GM23338 (cell line): ENCODE measurements at regions not wholly inside any gene's neighbourhood (a gene's known extent, or its start where the extent isn't known, plus 50 kb on each side); places are given as distances from the start of the nearest gene placed in this dataset.

Experiments used
- ATAC-seq: fragments of 200-7000 bp; cut with Tn5 transposase; 3 replicates; pipeline ENCODE4 v1.9.1; 2020
- DNase-seq: peaks from one replicate; pipeline ENCODE4 v3.0.0-alpha.2; 2015; ENCODE audit warnings: low spot score
- H2AFZ ChIP-seq: fragments of 200-600 bp; sonication (generic); 2 replicates; pipeline ENCODE4 v1.8.0; 2016; ENCODE audit warnings: antibody characterized with exemption, mild to moderate bottlenecking, moderate library complexity
- H3F3A ChIP-seq: fragments of 200-600 bp; sonication (generic); replicated peaks from 2 replicates; pipeline ENCODE4 v1.8.0; 2017; ENCODE audit warnings: antibody characterized with exemption, mixed run types, low read depth
- H3K27ac ChIP-seq: fragments of 200-600 bp; sonication (generic); 2 replicates; pipeline ENCODE4 v1.6.1; 2016; ENCODE audit warnings: low read depth
- H3K27me3 ChIP-seq: fragments of 200-600 bp; sonication (generic); 2 replicates; pipeline ENCODE4 v1.8.0; 2016; ENCODE audit warnings: mild to moderate bottlenecking, mixed run types, moderate library complexity; ENCODE audit not compliant: insufficient read depth
- H3K36me3 ChIP-seq: fragments of 200-600 bp; sonication (generic); 2 replicates; pipeline ENCODE4 v1.8.0; 2016; ENCODE audit warnings: mild to moderate bottlenecking; ENCODE audit not compliant: insufficient read depth
- H3K4me1 ChIP-seq: fragments of 200-600 bp; sonication (generic); 2 replicates; pipeline ENCODE4 v1.8.0; 2016; ENCODE audit warnings: mild to moderate bottlenecking, moderate library complexity; ENCODE audit not compliant: insufficient read depth
- H3K4me2 ChIP-seq: fragments of 200-600 bp; sonication (generic); 2 replicates; pipeline ENCODE4 v1.7.1; 2017; ENCODE audit warnings: mixed run types
- H3K4me3 ChIP-seq: fragments of 200-600 bp; sonication (generic); 2 replicates; pipeline ENCODE4 v1.6.1; 2016; ENCODE audit warnings: mixed run types
- H3K79me2 ChIP-seq: fragments of 200-600 bp; sonication (generic); replicated peaks from 2 replicates; pipeline ENCODE4 v1.8.0; 2017; ENCODE audit warnings: mild to moderate bottlenecking; ENCODE audit not compliant: insufficient read depth
- H3K9me2 ChIP-seq: fragments of 200-600 bp; sonication (generic); 2 replicates; pipeline ENCODE4 v1.8.0; 2017; ENCODE audit not compliant: insufficient read depth
- H4K20me1 ChIP-seq: fragments of 200-600 bp; sonication (generic); replicated peaks from 2 replicates; pipeline ENCODE4 v1.8.0; 2017; ENCODE audit warnings: mild to moderate bottlenecking; ENCODE audit not compliant: insufficient read depth
- H3K27ac Mint-ChIP-seq: 2 replicates; pipeline ENCODE4 v1.8.0; 2020; ENCODE audit warnings: inconsistent platforms, mild to moderate bottlenecking, moderate library complexity, mixed read lengths
- H3K27me3 Mint-ChIP-seq: 3 replicates; pipeline ENCODE4 v1.8.0; 2022; ENCODE audit warnings: low read depth, mild to moderate bottlenecking, moderate library complexity, mixed read lengths, inconsistent platforms; ENCODE audit not compliant: insufficient read depth, poor library complexity
- H3K36me3 Mint-ChIP-seq: 3 replicates; pipeline ENCODE4 v1.8.0; 2021; ENCODE audit warnings: low read depth, mild to moderate bottlenecking, inconsistent platforms, moderate library complexity, mixed read lengths
- H3K4me1 Mint-ChIP-seq: 3 replicates; pipeline ENCODE4 v1.8.0; 2020; ENCODE audit warnings: mild to moderate bottlenecking, inconsistent platforms, mixed read lengths
- H3K4me3 Mint-ChIP-seq: 3 replicates; pipeline ENCODE4 v1.8.0; 2021; ENCODE audit warnings: moderate library complexity, mild to moderate bottlenecking, inconsistent platforms, mixed read lengths
- H3K9me3 Mint-ChIP-seq: 3 replicates; pipeline ENCODE4 v1.8.0; 2020; ENCODE audit warnings: moderate library complexity, mild to moderate bottlenecking, inconsistent platforms, mixed read lengths
- CREB1 ChIP-seq: fragments of 250-450 bp; sonication (Bioruptor Pico); IDR thresholded peaks from 2 replicates; pipeline ENCODE4 v1.5.0; 2020; ENCODE audit warnings: low read depth, mild to moderate bottlenecking, moderate library complexity
- JUNB ChIP-seq: IDR thresholded peaks from one replicate; pipeline ENCODE4 v1.6.1; 2016; ENCODE audit warnings: antibody characterized with exemption; ENCODE audit not compliant: unreplicated experiment
- NANOG ChIP-seq: IDR thresholded peaks from 2 replicates; pipeline ENCODE4 v1.6.1; 2016; ENCODE audit warnings: antibody characterized with exemption, borderline replicate concordance
- STAT1 ChIP-seq: IDR thresholded peaks from one replicate; pipeline ENCODE4 v1.6.1; 2016; ENCODE audit warnings: antibody characterized with exemption; ENCODE audit not compliant: unreplicated experiment
- ZNF114 ChIP-seq: fragments of 250-450 bp; sonication (Bioruptor Pico); IDR thresholded peaks from 2 replicates; pipeline ENCODE4 v1.5.0; 2020; ENCODE audit warnings: mild to moderate bottlenecking, moderate library complexity
- ZNF331 ChIP-seq: fragments of 250-450 bp; sonication (Bioruptor Pico); IDR thresholded peaks from 2 replicates; pipeline ENCODE4 v1.5.0; 2020; ENCODE audit warnings: low read depth, mild to moderate bottlenecking, moderate library complexity
- TF ChIP-seq, protein P1 (sequence below): fragments of 250-450 bp; sonication (Bioruptor Pico); IDR thresholded peaks from 2 replicates; pipeline ENCODE4 v1.5.0; 2020; ENCODE audit warnings: mild to moderate bottlenecking, moderate library complexity
- TF ChIP-seq, protein P2 (sequence below), 2 experiments: fragments of 200-600 bp in 1 of 2; sonication (generic) in 1 of 2; conservative IDR thresholded peaks; 2 replicates each; pipeline versions ENCODE4 v1.5.1 to v1.6.1; 2016 to 2017; ENCODE audit warnings: antibody characterized with exemption in 2 of 2, low read depth in 2 of 2, mild to moderate bottlenecking in 2 of 2, moderate library complexity in 1 of 2
- TF ChIP-seq, protein P3 (sequence below): IDR thresholded peaks from one replicate; pipeline ENCODE4 v1.6.1; 2018; ENCODE audit warnings: antibody characterized with exemption; ENCODE audit not compliant: unreplicated experiment

DNA sequence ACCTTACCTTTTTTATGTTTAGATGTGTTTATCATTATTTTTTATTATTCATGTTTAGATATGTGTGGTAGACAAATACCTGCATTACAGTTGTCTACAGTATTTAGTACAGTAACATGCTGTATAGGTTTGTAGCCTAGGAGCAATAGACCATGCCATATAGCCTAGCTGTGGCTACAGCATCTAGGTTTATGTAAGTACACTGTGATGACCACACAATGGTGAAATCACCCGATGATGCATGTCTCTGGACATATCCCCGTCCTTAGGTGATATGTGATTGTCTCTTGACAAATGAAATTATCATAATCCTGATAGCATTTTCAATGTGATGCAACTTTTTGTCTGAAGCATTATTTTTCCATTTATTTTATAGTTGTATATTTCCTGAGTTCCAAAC is 121.2 kb downstream of the DISP1 start (continued):
- TF ChIP-seq, protein P1, sequence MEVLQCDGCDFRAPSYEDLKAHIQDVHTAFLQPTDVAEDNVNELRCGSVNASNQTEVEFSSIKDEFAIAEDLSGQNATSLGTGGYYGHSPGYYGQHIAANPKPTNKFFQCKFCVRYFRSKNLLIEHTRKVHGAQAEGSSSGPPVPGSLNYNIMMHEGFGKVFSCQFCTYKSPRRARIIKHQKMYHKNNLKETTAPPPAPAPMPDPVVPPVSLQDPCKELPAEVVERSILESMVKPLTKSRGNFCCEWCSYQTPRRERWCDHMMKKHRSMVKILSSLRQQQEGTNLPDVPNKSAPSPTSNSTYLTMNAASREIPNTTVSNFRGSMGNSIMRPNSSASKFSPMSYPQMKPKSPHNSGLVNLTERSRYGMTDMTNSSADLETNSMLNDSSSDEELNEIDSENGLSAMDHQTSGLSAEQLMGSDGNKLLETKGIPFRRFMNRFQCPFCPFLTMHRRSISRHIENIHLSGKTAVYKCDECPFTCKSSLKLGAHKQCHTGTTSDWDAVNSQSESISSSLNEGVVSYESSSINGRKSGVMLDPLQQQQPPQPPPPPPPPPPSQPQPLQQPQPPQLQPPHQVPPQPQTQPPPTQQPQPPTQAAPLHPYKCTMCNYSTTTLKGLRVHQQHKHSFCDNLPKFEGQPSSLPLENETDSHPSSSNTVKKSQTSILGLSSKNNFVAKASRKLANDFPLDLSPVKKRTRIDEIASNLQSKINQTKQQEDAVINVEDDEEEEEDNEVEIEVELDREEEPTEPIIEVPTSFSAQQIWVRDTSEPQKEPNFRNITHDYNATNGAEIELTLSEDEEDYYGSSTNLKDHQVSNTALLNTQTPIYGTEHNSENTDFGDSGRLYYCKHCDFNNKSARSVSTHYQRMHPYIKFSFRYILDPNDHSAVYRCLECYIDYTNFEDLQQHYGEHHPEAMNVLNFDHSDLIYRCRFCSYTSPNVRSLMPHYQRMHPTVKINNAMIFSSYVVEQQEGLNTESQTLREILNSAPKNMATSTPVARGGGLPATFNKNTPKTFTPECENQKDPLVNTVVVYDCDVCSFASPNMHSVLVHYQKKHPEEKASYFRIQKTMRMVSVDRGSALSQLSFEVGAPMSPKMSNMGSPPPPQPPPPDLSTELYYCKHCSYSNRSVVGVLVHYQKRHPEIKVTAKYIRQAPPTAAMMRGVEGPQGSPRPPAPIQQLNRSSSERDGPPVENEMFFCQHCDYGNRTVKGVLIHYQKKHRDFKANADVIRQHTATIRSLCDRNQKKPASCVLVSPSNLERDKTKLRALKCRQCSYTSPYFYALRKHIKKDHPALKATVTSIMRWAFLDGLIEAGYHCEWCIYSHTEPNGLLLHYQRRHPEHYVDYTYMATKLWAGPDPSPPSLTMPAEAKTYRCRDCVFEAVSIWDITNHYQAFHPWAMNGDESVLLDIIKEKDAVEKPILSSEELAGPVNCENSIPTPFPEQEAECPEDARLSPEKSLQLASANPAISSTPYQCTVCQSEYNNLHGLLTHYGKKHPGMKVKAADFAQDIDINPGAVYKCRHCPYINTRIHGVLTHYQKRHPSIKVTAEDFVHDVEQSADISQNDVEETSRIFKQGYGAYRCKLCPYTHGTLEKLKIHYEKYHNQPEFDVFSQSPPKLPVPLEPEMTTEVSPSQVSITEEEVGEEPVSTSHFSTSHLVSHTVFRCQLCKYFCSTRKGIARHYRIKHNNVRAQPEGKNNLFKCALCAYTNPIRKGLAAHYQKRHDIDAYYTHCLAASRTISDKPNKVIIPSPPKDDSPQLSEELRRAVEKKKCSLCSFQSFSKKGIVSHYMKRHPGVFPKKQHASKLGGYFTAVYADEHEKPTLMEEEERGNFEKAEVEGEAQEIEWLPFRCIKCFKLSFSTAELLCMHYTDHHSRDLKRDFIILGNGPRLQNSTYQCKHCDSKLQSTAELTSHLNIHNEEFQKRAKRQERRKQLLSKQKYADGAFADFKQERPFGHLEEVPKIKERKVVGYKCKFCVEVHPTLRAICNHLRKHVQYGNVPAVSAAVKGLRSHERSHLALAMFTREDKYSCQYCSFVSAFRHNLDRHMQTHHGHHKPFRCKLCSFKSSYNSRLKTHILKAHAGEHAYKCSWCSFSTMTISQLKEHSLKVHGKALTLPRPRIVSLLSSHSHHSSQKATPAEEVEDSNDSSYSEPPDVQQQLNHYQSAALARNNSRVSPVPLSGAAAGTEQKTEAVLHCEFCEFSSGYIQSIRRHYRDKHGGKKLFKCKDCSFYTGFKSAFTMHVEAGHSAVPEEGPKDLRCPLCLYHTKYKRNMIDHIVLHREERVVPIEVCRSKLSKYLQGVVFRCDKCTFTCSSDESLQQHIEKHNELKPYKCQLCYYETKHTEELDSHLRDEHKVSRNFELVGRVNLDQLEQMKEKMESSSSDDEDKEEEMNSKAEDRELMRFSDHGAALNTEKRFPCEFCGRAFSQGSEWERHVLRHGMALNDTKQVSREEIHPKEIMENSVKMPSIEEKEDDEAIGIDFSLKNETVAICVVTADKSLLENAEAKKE (CRISPR knock-in tag): no peak
- TF ChIP-seq, protein P2, sequence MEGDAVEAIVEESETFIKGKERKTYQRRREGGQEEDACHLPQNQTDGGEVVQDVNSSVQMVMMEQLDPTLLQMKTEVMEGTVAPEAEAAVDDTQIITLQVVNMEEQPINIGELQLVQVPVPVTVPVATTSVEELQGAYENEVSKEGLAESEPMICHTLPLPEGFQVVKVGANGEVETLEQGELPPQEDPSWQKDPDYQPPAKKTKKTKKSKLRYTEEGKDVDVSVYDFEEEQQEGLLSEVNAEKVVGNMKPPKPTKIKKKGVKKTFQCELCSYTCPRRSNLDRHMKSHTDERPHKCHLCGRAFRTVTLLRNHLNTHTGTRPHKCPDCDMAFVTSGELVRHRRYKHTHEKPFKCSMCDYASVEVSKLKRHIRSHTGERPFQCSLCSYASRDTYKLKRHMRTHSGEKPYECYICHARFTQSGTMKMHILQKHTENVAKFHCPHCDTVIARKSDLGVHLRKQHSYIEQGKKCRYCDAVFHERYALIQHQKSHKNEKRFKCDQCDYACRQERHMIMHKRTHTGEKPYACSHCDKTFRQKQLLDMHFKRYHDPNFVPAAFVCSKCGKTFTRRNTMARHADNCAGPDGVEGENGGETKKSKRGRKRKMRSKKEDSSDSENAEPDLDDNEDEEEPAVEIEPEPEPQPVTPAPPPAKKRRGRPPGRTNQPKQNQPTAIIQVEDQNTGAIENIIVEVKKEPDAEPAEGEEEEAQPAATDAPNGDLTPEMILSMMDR (conservative IDR thresholded peaks at IDR 0.05; ENCODE audit: low read depth in 2 of 2): no peak
- TF ChIP-seq ZNF331: no peak
- TF ChIP-seq JUNB: no peak
- TF ChIP-seq CREB1: no peak

DNA sequence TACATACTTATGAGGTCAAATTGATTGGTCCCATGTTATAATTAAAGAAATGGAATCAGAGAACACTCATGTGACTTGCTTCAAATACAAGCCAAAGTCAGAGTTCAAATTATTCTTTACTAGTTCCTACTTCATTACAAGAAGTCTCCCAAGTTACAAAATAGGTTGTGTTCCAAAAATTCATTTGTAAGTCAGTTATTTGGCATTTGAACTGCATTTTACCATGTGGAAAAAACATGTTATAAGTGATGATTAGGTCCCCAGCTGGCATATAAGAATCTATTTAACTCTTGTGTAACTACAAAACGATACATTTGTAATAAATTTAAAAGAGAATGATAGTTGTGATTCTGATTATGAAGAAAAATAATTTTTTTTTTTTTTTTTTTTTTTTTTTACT is 124.1 kb downstream of the DISP1 start:
- Histone ChIP-seq H3K9me2 (no peaks in the 10 kb centered on the region), H3F3A (no peaks in the 10 kb centered on the region), H4K20me1 (no peaks in the 10 kb centered on the region), H3K79me2 (no peaks in the 10 kb centered on the region), H2AFZ (no peak overlapping the region), H3K4me3 (no peak overlapping the region), H3K36me3 (no peaks in the 10 kb centered on the region), H3K27me3 (no peaks in the 10 kb centered on the region), H3K27ac (no peak overlapping the region), H3K4me2 (no peak overlapping the region), H3K4me1 (no peaks in the 10 kb centered on the region; the same call in 1 of the 2 replicates)
- Mint-ChIP-seq H3K36me3 (no peaks in the 10 kb centered on the region; the same call in 2 of the 3 replicates), H3K4me3 (no peak overlapping the region), H3K27me3 (no peaks in the 10 kb centered on the region), H3K27ac (no peak overlapping the region), H3K9me3 (no peaks in the 10 kb centered on the region), H3K4me1 (peaks cover 15% of the 10 kb centered on the region)
- ATAC-seq (no peak), DNase-seq (no peak)
- TF ChIP-seq ZNF114 (CRISPR knock-in tag) (no peak), NANOG (no peak), STAT1 (no peak)
- TF ChIP-seq, protein P3, sequence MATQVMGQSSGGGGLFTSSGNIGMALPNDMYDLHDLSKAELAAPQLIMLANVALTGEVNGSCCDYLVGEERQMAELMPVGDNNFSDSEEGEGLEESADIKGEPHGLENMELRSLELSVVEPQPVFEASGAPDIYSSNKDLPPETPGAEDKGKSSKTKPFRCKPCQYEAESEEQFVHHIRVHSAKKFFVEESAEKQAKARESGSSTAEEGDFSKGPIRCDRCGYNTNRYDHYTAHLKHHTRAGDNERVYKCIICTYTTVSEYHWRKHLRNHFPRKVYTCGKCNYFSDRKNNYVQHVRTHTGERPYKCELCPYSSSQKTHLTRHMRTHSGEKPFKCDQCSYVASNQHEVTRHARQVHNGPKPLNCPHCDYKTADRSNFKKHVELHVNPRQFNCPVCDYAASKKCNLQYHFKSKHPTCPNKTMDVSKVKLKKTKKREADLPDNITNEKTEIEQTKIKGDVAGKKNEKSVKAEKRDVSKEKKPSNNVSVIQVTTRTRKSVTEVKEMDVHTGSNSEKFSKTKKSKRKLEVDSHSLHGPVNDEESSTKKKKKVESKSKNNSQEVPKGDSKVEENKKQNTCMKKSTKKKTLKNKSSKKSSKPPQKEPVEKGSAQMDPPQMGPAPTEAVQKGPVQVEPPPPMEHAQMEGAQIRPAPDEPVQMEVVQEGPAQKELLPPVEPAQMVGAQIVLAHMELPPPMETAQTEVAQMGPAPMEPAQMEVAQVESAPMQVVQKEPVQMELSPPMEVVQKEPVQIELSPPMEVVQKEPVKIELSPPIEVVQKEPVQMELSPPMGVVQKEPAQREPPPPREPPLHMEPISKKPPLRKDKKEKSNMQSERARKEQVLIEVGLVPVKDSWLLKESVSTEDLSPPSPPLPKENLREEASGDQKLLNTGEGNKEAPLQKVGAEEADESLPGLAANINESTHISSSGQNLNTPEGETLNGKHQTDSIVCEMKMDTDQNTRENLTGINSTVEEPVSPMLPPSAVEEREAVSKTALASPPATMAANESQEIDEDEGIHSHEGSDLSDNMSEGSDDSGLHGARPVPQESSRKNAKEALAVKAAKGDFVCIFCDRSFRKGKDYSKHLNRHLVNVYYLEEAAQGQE: no peak
